HEK293 (cell line): ENCODE measurements at regions not wholly inside any gene's neighbourhood (a gene's known extent, or its start where the extent isn't known, plus 50 kb on each side); places are given as distances from the start of the nearest gene placed in this dataset.

Source experiments
- HOXC10 ChIP-seq: sonication (generic); formaldehyde crosslinking; IDR thresholded peaks from 2 replicates; pipeline ENCODE4 v1.8.1; 2023; ENCODE audit warnings: mild to moderate bottlenecking, missing genetic modification reagents
- KLF10 ChIP-seq: fragments of 450-650 bp; IDR thresholded peaks from 2 replicates; pipeline ENCODE4 v1.5.1; 2018; ENCODE audit warnings: missing biosample characterization, mild to moderate bottlenecking, missing genetic modification characterization
- ZNF274 ChIP-seq, 2 experiments: fragments of 200-500 bp in 1 of 2; fragments of 450-650 bp in 1 of 2; sonication (Bioruptor generic) in 1 of 2; formaldehyde crosslinking in 1 of 2; IDR thresholded peaks; 2 replicates each; pipeline versions ENCODE4 v1.5.1 to v1.6.1; 2014 to 2016; ENCODE audit warnings: borderline replicate concordance in 1 of 2, inconsistent platforms in 1 of 2, low read length in 1 of 2, missing biosample characterization in 1 of 2, missing genetic modification characterization in 1 of 2
- ZNF324 ChIP-seq: fragments of 450-650 bp; formaldehyde crosslinking; IDR thresholded peaks from 2 replicates; pipeline ENCODE4 v1.5.1; 2016; ENCODE audit warnings: missing biosample characterization, missing genetic modification characterization
- ZNF521 ChIP-seq: fragments of 450-650 bp; formaldehyde crosslinking; IDR thresholded peaks from 2 replicates; pipeline ENCODE4 v1.5.1; 2017; ENCODE audit warnings: missing biosample characterization, mild to moderate bottlenecking, missing genetic modification characterization
- ZNF623 ChIP-seq: fragments of 450-650 bp; formaldehyde crosslinking; IDR thresholded peaks from 2 replicates; pipeline ENCODE4 v1.5.1; 2016; ENCODE audit warnings: missing biosample characterization, missing genetic modification characterization
- ZSCAN16 ChIP-seq: fragments of 450-650 bp; formaldehyde crosslinking; IDR thresholded peaks from 2 replicates; pipeline ENCODE4 v1.5.1; 2016; ENCODE audit warnings: missing biosample characterization, missing genetic modification characterization

- TF ChIP-seq HOXC10 (CRISPR knock-in tag) (no peak), ZNF623 (tag by site-specific recombination) (no peak), ZNF274 (IDR thresholded peaks at IDR 0.05; ENCODE audit: low read length) (no peak), ZNF274 (tag by site-specific recombination; IDR thresholded peaks at IDR 0.05; ENCODE audit: borderline replicate concordance) (no peak), ZNF521 (tag by site-specific recombination) (no peak), KLF10 (tag by site-specific recombination) (no peak), ZNF324 (no peak), ZSCAN16 (tag by site-specific recombination) (no peak)
Observed at GRCh38 chr15:62636823-62637573, 405.5 kb upstream of the TPM1 start.
